GM19455 (cell line): ENCODE measurements at regions not wholly inside any gene's neighbourhood (a gene's known extent, or its start where the extent isn't known, plus 50 kb on each side); places are given as distances from the start of the nearest gene placed in this dataset.
"Not testable (repeated sequence)": the region's sequence is repeated elsewhere in the genome, so short reads cannot be mapped to it uniquely, and the experiment has no call there.

Experiments used
- ATAC-seq: cut with Tn5 transposase; IDR thresholded peaks from one replicate; pipeline ENCODE4 v1.9.1; 2021; ENCODE audit not compliant: unreplicated experiment

DNA sequence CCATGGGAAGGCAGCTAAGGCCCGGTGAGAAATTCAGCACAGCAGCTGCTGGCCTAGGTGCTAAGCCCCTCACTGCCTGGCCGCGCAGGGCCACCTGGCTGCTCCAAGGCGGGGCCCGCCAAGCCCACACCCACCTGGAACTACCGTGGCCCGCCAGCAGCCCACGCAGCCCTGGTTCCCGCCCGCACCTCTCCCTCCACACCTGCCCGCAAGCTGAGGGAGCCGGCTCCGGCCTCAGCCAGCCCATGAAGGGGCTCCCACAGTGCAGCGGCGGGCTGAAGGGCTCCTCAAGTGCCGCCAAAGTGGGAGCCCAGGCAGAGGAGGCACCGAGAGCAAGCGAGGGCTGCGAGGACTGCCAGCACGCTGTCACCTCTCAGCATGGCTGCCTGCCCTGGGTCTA is 146.9 kb upstream of the APOOL start:
- not testable (repeated sequence) for ATAC-seq

- not testable (repeated sequence) for ATAC-seq
These were observed 144.9 kb upstream of the APOOL start for GRCh38 chrX:84858771-84859170.

DNA sequence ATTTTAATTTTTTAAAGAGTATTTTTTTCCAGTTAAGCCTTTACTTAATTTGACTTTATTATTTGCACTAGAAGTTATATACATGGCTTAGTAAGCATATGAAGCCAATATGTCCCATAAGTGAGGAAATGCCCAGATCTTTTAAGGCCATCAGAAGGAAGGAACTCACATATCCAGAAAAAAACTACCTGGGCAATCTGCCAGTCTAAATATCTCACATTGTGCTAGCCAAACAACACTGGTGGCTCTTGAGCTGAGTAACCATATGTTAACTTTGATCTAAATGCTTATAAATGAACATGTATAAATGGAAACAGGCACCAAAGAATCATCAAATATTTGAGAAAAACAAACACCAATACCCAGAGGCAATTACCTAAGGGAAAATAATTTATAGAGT is 138.6 kb upstream of the APOOL start:
- ATAC-seq = no peak

- not testable (repeated sequence) for ATAC-seq
These were observed 133.4 kb upstream of the APOOL start for GRCh38 chrX:84870281-84870680.

DNA sequence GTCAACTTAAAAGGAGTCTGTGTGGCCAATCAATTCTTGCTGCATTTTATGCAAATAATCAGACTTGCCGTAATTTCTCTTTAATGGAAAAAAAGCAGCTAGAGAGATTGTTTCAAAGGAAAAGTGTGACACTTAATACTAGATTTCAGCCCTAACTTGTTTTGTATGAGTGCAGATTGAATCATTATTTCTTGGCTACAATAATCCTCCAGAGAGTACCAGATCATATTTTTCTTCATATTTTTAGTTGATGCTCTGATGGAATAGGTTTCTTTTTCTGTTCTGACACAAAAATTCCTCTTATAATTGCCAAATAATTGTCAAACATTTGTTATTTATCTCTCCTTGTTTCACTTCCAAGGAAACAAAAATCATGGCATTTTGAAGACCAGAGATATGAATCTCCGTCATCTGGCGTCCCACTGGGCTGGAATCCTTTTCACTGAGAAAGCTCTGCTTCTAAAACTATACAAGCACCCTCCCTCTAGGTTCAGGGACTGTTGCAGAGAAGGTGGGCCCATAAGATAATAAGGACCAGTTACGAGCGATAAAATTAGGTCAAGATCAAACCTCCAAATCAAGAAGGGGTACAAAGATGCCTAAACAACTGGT is 131.4 kb upstream of the APOOL start:
- not testable (repeated sequence) for ATAC-seq

- ATAC-seq = no peak
These were observed 130.5 kb upstream of the APOOL start for GRCh38 chrX:84873176-84873575.

GRCh38 chrX:84876876-84877275 is 126.8 kb upstream of the APOOL start:
- no peak for ATAC-seq

GRCh38 chrX:84893897-84894296 is 109.8 kb upstream of the APOOL start:
- no peak for ATAC-seq

- ATAC-seq = no peak
These were observed 96.2 kb upstream of the APOOL start for GRCh38 chrX:84907324-84907968.

GRCh38 chrX:84909151-84909550 is 94.5 kb upstream of the APOOL start:
- ATAC-seq = no peak

GRCh38 chrX:84924624-84925023 is 79.1 kb upstream of the APOOL start:
- ATAC-seq = no peak

DNA sequence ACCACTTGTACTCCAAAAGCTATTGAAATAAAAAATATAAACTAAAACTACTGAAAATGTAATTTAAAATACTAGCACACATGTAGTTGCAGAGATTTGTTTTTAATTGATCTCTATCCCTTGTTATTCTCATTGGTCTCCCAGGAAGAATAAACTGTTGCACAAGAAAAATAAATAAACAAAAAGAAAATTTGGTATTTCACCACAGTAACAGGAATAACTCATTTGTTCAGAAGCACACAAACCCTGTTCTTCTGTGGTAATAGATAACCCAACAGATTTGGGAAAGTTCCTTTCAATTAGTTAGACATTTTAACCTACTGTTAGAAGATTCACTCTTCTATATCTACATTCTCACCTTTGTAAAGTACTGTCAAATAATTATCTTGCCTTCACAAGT is 70.9 kb upstream of the APOOL start:
- no peak for ATAC-seq

- no peak for ATAC-seq
These were observed 69.6 kb upstream of the APOOL start for GRCh38 chrX:84933956-84934556.
